OCI-LY1 (cell line): ENCODE measurements at regions not wholly inside any gene's neighbourhood (a gene's known extent, or its start where the extent isn't known, plus 50 kb on each side); places are given as distances from the start of the nearest gene placed in this dataset.

Experiments used
- H2AFZ ChIP-seq: fragments of 200-600 bp; sonication (generic), shearing (Covaris generic); 2 replicates; pipeline ENCODE4 v1.6.0; 2014; ENCODE audit warnings: antibody characterized with exemption, mild to moderate bottlenecking, low read length
- H3F3A ChIP-seq: fragments of 200-600 bp; sonication (generic), shearing (Covaris generic); 2 replicates; pipeline ENCODE4 v1.6.0; 2014; ENCODE audit warnings: mild to moderate bottlenecking, antibody characterized with exemption, low read length, moderate library complexity; ENCODE audit not compliant: insufficient read depth
- H3K27ac ChIP-seq: fragments of 200-600 bp; sonication (generic); 2 replicates; pipeline ENCODE4 v1.5.1; 2014; ENCODE audit warnings: low read length, mixed run types, mild to moderate bottlenecking, low read depth; ENCODE audit not compliant: poor library complexity, severe bottlenecking
- H3K27me3 ChIP-seq: fragments of 200-600 bp; sonication (generic); 2 replicates; pipeline ENCODE4 v1.6.0; 2014; ENCODE audit warnings: antibody characterized with exemption, mild to moderate bottlenecking, low read length, moderate library complexity; ENCODE audit not compliant: insufficient read depth
- H3K36me3 ChIP-seq: fragments of 200-600 bp; sonication (generic); 2 replicates; pipeline ENCODE4 v1.6.1; 2014; ENCODE audit warnings: mild to moderate bottlenecking, antibody characterized with exemption, low read length, moderate library complexity, mixed read lengths; ENCODE audit not compliant: insufficient read depth
- H3K4me1 ChIP-seq: fragments of 200-600 bp; sonication (generic); 2 replicates; pipeline ENCODE4 v1.5.1; 2014; ENCODE audit warnings: mild to moderate bottlenecking, low read length, moderate library complexity; ENCODE audit not compliant: insufficient read depth, severe bottlenecking
- H3K4me2 ChIP-seq: fragments of 200-600 bp; sonication (generic), shearing (Covaris generic); 2 replicates; pipeline ENCODE4 v1.6.1; 2014; ENCODE audit warnings: low read length
- H3K4me3 ChIP-seq: fragments of 200-600 bp; sonication (generic); 2 replicates; pipeline ENCODE4 v1.5.1; 2014; ENCODE audit warnings: low read length, low read depth, mild to moderate bottlenecking, mixed read lengths; ENCODE audit not compliant: poor library complexity, severe bottlenecking
- H3K79me2 ChIP-seq: fragments of 200-600 bp; shearing (Covaris generic); 2 replicates; pipeline ENCODE4 v1.6.1; 2016; ENCODE audit warnings: mixed run types, low read length, mixed read lengths; ENCODE audit not compliant: insufficient read depth
- H3K9ac ChIP-seq: fragments of 200-600 bp; sonication (generic), shearing (Covaris generic); 2 replicates; pipeline ENCODE4 v1.6.1; 2014; ENCODE audit warnings: mild to moderate bottlenecking, low read length, mixed read lengths
- H3K9me2 ChIP-seq: fragments of 200-600 bp; sonication (generic), shearing (Covaris generic); 2 replicates; pipeline ENCODE4 v1.6.1; 2014; ENCODE audit warnings: low read depth, mild to moderate bottlenecking, low read length, mixed read lengths
- H3K9me3 ChIP-seq: fragments of 200-600 bp; shearing (Covaris generic); 2 replicates; pipeline ENCODE4 v1.6.1; 2014; ENCODE audit warnings: low read length, mixed read lengths
- H4K20me1 ChIP-seq: fragments of 200-600 bp; sonication (generic), shearing (Covaris generic); 2 replicates; pipeline ENCODE4 v1.6.0; 2016; ENCODE audit warnings: mild to moderate bottlenecking, low read length; ENCODE audit not compliant: insufficient read depth
- CTCF ChIP-seq: fragments of 200-600 bp; sonication (generic), shearing (Covaris generic); IDR thresholded peaks from 2 replicates; pipeline ENCODE4 v1.5.1; 2017; ENCODE audit warnings: mild to moderate bottlenecking, antibody characterized with exemption, low read length, moderate library complexity, mixed read lengths
- EZH2 ChIP-seq: fragments of 200-600 bp; sonication (generic), shearing (Covaris generic); IDR thresholded peaks from 2 replicates; pipeline ENCODE4 v1.8.0; 2017; ENCODE audit warnings: borderline replicate concordance, mixed run types, mild to moderate bottlenecking, antibody characterized with exemption, low read length, moderate library complexity, mixed read lengths

- no peaks in the 10 kb centered on the region for H3F3A ChIP-seq
- no peak overlapping the region for H2AFZ ChIP-seq
- no peak overlapping the region for H3K9ac ChIP-seq
- H3K9me3 ChIP-seq = no peaks in the 10 kb centered on the region
- no peaks in the 10 kb centered on the region for H3K27me3 ChIP-seq
- no peak overlapping the region for H3K27ac ChIP-seq
- H3K36me3 ChIP-seq = no peaks in the 10 kb centered on the region
- H3K4me2 ChIP-seq = no peak overlapping the region
- H3K9me2 ChIP-seq = no peaks in the 10 kb centered on the region
- no peak overlapping the region for H3K4me3 ChIP-seq
- no peaks in the 10 kb centered on the region for H3K79me2 ChIP-seq
- TF ChIP-seq EZH2 (no peak), CTCF (no peak)
- no peaks in the 10 kb centered on the region for H4K20me1 ChIP-seq
- no peaks in the 10 kb centered on the region for H3K4me1 ChIP-seq
These were observed 305.5 kb upstream of the PRMT6 start for GRCh38 chr1:106751002-106751401.

- no peaks in the 10 kb centered on the region for H3K79me2 ChIP-seq
- H3K4me1 ChIP-seq = no peaks in the 10 kb centered on the region
- no peaks in the 10 kb centered on the region for H3K9me3 ChIP-seq
- no peaks in the 10 kb centered on the region for H3F3A ChIP-seq
- no peak overlapping the region for H2AFZ ChIP-seq
- H3K9ac ChIP-seq = no peak overlapping the region
- TF ChIP-seq CTCF (no peak), EZH2 (no peak)
- no peak overlapping the region for H3K4me2 ChIP-seq
- H3K4me3 ChIP-seq = no peak overlapping the region
- H3K36me3 ChIP-seq = no peaks in the 10 kb centered on the region
- no peaks in the 10 kb centered on the region for H3K9me2 ChIP-seq
- H4K20me1 ChIP-seq = no peaks in the 10 kb centered on the region
- no peaks in the 10 kb centered on the region for H3K27me3 ChIP-seq
- no peak overlapping the region for H3K27ac ChIP-seq
These were observed 303.4 kb upstream of the PRMT6 start for GRCh38 chr1:106753066-106753465.

GRCh38 chr1:106754957-106755356, 301.5 kb upstream of the PRMT6 start:
- Histone ChIP-seq H4K20me1 (no peaks in the 10 kb centered on the region), H3K4me3 (no peak overlapping the region), H3K79me2 (no peaks in the 10 kb centered on the region), H2AFZ (no peak overlapping the region), H3K9me2 (no peaks in the 10 kb centered on the region), H3K4me1 (no peaks in the 10 kb centered on the region), H3K9me3 (no peaks in the 10 kb centered on the region), H3K27ac (no peak overlapping the region), H3K9ac (no peak overlapping the region), H3K27me3 (no peaks in the 10 kb centered on the region), H3K36me3 (no peaks in the 10 kb centered on the region), H3F3A (no peaks in the 10 kb centered on the region), H3K4me2 (no peak overlapping the region)
- TF ChIP-seq EZH2 (no peak), CTCF (no peak)
